ENCODE measurements at regions not wholly inside any gene's neighbourhood (a gene's known extent, or its start where the extent isn't known, plus 50 kb on each side); places are given as distances from the start of the nearest gene placed in this dataset.

GRCh38 chr6:158256746-158257424, 55.4 kb upstream of the TULP4 start:
- TF ChIP-seq POLR2A (IDR thresholded peaks at IDR 0.05; ENCODE audit: borderline replicate concordance, extremely low read depth, insufficient read depth, insufficient read length) (no peak), CEBPB (IDR thresholded peaks at IDR 0.05; ENCODE audit: low read depth) (no peak), CTCF (IDR thresholded peaks at IDR 0.05 in 2 of 3, conservative IDR thresholded peaks at IDR 0.05 in 1 of 3; ENCODE audit: borderline replicate concordance in 1 of 3, insufficient read depth in 1 of 3, low read depth in 2 of 3, low read length in 2 of 3) (no peak), JUND (IDR thresholded peaks at IDR 0.05) (no peak), REST (IDR thresholded peaks at IDR 0.05; ENCODE audit: low read depth) (no peak), YY1 (IDR thresholded peaks at IDR 0.05; ENCODE audit: extremely low read depth, insufficient replicate concordance, low read depth, low read length) (no peak), RAD21 (IDR thresholded peaks at IDR 0.05; ENCODE audit: low read depth) (no peak)

Measured in HCT116 (cell line).